Activated CD4-positive, alpha-beta T cell treated with anti-CD3 and anti-CD28 coated beads for 48 hours (primary cell): ENCODE measurements at regions not wholly inside any gene's neighbourhood (a gene's known extent, or its start where the extent isn't known, plus 50 kb on each side); places are given as distances from the start of the nearest gene placed in this dataset.
"Not testable (repeated sequence)": the region's sequence is repeated elsewhere in the genome, so short reads cannot be mapped to it uniquely, and the experiment has no call there.

Source experiments
- DNase-seq: peaks from one replicate; pipeline ENCODE4 v3.0.0-alpha.2; 2020

DNA sequence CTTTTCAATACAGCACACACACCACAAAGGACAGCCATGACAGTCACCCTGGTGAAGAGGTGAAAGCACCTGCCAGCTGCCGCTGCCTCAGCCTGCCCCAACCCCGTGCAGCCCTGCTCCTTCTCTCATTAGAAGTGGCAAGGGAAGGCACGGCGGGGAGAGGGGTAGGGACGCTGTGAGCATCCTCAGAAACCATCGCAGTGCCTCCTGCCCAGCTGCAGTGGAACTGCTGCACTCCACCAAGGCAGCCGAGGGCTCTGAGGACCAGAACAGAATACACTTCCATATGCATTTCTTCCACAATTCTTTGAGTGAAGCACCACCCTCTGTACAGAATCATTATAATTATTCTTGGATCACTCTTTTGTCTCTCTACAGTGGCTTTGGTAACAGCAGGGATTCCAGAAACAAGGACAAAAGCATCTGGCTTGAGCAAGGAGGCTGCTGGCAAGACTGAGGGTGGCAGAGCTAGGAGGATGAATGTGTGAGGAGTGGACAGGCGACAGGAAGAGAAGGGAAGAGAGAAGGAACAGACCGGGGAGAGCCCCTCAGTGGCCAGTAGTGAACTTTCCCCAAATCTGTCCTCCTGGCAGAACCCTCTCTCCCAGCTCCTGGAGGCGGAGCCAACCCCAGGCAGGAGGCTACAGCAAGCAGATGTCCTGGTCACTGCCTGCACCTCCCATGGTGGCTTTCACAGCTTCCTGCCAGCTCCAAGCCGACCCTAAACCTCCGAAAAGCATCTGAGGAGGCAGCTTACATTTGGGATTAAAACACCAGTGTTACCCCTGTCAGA, 73.2 kb downstream of the MTNR1A start:
- no peak for DNase-seq

DNA sequence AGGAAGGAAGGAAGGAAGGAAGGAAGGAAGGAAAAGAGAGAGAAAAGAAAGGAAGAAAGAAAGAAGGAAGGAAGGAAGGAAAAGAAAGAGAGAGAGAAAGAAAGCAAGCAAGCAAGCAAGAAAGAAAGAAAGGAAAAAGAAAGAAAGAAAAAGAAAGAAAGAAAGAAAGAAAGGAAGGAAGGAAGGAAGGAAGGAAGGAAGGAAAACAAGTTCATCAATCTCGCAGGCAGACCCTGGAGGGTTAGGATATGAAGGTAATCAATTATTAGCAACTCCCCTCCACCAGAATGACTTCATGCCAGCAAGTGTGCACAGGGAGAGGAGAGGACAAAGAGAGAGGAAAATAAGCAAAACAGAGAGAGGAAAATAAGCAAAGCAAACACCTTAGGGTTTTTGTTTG, 80.2 kb downstream of the MTNR1A start:
- no peak for DNase-seq

DNA sequence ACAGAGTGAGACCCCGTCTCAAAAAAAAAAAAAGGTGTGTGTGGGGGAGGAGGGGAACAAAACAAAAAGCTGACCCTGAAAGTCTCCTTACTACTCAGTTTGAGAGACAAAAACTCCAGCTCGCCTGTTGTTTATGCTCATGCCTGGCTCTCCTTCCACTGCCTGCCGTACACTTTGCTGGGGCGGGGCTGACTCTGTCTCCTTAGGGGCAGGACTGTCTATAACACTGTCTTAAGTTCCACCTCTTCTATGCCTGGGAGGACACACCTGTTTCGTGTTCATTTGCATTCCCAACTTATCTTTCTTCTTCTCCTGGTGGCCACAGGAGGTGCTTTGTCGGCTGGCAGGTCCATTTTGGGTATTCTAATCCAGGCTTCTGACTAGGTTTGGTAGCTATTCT, 81.4 kb downstream of the MTNR1A start:
- DNase-seq: no peak

DNA sequence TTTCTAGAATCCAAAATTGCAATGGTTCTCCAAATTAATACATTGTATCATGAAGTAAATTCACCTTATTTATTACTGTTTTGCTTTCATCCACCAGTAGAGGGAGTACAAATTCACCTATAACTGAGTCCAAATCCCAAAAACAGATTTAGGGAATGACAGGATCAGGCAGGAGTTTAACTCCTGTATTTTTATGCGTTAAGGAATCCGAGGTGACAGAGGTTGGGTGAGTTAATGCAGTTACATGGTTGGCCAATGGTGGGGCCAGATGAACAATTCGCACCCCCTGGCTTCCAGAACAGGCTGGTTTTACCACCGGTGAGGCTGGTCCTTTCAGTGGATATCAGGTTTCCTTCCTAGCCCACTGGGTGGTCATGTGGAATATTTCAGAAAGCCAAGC, 82.4 kb downstream of the MTNR1A start:
- DNase-seq: no peak

DNA sequence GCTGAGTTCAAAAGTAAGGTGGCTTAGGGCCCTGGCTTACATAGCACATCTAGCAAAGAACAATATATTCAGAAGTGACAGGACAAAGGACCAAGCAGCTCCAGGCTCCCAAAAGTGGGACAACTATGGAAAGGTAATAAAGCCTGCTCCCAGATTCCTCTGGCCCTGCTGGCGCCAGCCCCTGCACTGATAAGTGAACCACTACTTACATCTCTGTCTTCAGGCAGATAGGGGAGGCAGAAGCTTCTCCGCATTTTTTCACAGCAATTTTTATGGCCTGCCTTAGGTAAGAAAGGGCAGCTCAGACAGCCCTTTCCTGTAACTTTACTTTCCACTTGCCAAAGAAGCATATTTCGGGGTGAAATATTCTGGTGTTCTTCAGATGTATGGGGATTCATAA, 83.9 kb downstream of the MTNR1A start:
- no peak for DNase-seq

DNA sequence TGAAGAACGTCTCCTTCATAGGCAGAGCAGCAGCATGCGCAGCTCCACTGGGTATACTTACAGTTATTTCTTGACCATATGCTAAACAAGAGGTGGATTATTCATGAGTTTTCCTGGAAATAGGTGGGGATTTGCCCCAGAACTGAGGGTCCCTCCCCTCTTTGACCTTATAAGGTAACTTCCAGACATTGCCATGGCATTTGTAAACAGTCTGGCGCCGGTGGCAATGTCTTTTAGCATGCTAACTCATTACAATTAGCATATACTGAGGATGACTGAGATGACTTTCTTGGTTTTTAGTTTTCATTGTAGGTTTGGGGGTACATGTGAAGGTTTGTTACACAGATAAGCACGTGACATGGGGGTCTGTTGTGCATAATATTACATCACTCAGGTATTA, 97.3 kb downstream of the MTNR1A start:
- DNase-seq: no peak

DNA sequence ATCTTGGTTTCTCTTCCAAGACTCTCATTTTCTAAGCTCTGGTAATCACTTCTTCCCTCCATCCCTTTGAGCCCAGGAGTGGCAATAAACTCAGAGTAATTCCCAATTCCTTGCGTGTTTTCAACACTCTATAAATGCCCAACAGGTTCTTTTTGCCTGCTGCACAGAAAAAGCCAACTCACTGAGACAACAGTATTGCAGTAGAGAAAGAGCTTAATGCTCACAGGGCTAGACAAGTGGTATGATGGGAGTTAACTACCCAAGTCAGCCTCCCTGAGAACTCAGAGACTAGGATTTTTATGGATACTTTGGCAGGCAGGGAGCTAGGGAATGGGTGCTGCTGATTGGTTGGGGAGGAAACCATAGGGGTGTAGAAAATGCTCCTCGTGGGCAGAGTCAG, 103.4 kb downstream of the MTNR1A start:
- DNase-seq: no peak

DNA sequence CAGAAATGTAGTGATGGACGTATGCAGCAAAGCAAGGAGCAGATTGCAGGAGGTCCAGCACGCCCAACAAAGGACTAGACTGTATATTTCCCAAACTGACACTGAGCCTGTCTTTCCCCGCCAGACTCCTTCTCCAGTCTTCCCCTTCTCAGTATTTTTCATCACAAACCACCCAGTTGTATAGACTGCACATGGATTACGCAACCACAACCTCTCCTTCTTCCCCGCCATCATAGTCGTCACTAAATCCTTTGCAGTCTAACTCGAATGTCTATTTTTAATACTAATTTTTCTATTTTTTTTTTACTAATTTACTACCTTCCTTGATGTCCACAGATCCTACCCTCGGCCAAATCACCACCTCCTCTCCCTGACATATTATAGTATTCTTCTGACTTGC, 105.4 kb downstream of the MTNR1A start:
- no peak for DNase-seq

DNA sequence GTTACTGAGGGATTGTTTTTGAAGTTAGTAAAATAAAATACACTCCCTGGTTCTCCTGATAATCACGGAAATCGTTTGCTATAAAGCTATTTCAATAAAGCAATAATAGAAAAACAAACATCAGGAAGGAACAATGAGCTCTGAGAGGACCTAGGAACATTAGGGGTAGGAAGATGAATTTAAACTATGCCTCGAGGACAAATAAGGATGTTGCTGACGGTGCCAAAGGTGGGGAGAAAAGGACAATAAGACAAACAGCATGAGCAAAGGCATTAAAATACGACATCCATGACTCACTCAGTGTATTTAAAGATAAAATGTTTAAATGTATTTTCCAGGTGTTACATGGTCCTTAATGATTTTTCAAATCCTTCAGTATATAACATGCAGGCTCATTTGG, 110.3 kb downstream of the MTNR1A start:
- DNase-seq: no peak

DNA sequence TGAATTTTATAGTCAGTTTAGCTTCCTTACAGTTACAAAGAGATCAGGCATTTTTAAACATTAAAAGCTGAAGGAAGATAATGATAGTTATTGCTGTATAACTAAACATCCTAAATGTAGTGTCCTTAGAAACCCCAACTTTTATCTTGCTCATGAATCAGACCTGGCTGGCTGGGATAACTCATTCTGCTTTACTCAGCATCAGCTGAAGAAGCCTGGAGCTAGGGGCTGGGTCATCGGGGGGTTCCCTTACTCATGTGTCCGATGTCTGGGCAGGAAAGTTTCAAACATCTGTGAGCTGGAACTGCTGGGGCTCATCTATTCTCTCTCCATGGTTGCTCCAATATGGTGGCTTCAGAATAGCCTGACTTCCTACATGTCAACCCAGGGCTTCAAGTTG, 113.9 kb downstream of the MTNR1A start:
- no peak for DNase-seq

DNA sequence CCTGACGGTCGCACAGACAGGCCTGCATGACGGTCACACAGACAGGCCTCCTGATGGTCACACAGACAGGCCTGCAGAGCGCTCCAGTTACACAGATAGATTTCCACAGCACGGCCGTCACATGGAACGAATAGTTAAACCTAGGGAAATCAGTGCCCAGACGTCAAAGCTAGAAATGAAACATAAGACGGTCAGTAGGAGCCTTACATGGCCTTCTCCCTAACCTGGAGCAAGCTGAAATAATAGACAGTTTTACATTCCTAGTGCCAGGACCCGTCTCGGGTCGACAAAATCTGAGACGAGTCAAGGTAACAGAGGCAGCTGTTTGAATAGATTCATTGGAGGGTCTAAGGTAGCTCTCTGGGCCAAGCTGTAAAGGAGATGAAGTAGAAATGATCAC, 126.9 kb downstream of the MTNR1A start:
- no peak for DNase-seq

DNA sequence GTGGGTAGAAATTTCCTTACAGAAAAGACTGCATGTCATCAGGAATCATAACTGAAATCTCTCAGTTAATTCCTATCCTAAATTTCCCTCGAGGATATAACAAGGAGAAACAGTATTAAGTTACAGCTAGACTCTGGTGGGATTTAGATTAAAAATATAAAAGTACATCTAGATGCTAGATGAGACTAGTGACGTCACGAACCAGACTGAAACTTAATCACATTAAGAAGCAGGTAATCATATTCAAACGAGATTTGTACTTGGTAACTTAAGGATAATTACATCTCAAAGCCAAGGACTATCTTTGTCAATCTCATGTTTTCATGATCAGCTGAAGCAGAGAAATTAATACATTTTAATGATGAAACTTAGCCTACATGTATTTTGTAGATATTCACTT, 130.6 kb downstream of the MTNR1A start:
- no peak for DNase-seq

DNA sequence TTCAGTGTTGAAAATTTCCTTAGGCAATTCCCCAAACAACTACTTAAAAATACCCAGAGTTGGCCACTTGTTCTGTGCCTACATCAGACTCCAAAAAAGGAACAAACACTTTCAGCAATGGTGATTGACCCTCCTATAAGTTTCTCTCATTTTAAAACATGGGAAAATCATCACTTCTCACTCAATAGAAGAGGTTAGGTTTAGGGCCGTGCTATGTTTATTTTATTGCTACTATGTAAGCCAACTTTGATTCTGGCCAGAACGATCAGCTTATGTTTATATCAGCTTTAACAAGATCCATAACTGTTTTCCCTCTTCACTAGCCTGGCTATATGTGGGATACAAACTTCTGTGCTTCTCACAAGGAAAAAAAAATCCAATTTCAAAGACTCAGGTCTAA, 133.1 kb downstream of the MTNR1A start:
- DNase-seq: no peak

DNA sequence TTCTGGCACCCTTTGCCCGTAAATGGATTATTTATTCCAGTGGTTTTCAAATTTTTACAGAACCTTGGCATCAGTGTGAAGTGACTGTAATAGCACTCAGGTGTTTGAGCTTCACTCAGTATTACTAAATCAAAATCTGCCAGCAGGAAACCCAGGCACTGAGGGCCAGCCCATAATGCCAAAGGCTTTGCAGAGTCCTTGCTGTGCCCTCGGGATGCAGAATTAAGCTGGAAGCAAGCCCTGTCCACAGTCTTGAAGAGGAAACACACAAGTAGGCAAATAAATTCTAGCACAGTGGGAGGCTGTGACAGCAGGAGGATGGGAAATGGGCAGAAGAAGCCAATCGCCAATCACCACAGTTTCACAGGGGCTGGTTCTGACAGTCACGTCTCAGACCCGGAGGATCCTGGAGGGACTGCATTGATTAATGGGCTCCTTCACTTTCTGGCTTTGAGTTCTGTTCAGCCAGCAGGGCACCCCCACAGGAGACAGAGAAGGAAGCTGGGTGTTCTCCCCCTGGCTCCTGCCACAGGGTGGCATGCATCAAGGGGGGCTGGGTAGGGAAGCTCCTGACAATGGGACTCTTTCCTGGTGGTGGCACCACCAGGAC, 138.8 kb downstream of the MTNR1A start:
- no peak for DNase-seq

DNA sequence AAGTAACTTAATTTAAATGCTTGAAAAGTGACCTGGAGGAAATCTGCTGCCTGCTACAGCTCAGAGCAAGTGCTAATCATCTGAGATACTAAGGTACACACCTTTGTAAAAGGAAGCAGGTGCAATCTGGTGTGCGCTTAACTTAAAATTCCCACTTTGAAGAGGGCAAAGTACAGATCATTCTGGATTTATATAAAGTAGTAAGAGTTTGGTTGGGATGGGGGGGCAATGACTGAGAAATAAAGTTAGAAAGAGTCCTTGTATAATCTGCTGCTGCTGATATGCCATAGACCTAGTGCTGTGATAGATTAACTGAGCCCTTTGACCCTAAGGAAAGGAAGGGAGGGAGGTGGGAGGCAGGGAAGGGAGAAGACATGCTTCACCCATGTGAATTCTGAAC, 141.0 kb downstream of the MTNR1A start:
- no peak for DNase-seq

DNA sequence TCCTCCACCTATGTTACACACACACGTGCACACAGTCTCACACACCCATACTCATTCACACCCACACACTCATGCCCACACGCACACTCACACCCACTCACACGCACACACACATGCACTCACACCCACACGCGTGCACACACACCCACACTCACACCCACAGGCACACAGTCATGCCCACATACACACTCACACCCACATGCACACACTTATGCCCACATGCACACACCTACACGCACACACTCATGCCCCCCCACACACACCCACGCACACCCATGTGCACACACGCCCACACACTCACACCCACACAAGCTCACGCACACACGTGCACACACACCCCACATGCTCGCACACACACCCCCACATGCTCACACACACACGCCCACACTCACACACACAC, 140.0 kb downstream of the F11 start:
- DNase-seq: no peak

DNA sequence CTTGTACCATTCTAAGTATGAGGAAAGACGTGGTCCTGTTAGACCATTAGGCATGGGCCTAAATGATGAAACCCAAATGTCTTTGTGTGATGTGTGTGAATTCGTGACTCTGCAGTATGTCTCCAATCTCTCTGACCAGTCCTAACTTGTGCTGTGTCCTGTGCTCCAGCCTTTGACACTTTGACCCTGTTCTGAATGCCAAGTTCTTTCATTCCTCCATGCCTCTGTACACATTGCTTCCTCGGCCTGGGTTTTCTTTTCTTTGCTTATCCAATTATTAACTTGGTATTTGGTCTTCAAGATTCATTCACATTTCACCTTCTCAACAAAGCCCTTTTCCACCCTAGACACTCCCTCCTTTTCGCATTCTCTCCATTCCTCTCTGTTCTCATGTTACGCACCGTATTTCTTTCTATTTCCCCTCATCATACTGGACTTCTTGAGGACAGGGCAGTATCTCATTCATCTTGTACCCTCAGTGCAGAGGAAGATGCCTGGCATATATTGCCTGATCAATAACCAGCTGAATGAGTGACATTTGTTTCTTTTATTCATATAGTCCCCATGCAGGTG, 138.7 kb downstream of the F11 start:
- DNase-seq: no peak

DNA sequence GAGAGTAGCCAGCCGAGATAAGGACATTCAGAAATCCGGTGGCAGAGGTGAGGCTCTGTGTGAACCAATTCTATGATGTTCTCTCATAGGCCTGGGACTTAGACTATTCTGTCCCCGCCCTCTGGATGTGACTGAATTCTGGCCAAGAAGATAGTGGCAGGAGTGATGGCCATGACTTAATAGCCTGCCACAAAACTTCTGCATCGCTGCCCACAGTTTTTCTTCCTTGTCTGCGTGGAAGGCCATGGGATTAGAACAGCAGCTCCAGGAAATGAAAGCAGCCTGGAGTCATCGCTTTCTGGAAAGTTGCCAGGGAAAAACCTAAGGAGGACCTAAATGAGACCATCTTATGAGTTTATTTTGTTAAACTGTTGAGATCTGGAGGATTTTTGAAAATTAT, 134.7 kb downstream of the F11 start:
- DNase-seq: no peak

DNA sequence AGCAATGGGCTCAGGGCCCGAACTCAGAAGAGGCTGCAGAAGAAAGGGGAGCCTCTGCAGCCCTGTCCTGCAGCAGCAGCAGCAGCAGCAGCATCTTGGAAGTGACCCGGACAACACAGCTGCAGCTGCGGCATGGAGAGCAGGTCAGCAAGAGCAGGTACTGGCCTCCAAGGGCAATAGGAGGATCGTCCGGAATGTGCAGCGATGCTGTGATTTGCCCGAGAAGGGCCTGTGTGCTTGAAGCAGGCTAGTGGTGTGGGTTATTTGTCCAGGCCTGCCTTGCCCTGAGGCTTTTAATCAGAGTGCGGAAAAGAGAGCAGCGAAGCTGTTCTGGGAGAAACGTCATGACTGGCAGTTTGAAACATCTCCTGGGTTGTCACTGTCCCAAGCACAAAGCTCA, 126.0 kb downstream of the F11 start:
- no peak for DNase-seq

DNA sequence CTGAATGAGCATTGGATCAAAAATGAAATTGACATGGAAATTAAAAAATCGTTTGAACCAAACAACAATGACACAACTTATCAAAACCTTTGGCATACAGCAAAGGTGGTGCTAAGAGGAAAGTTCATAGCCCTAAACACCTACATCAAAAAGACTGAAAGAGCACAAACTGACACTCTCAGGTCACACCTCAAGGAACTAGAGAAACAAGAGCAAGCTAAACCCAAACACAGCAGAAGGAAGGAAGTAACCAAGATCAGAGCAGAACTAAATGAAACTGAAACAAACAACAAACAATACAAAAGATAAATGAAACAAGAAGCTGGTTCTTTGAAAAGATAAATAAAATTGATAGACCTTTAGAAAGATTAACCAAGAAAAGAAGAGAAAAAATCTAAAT, 118.3 kb downstream of the F11 start:
- DNase-seq: not testable (repeated sequence)

DNA sequence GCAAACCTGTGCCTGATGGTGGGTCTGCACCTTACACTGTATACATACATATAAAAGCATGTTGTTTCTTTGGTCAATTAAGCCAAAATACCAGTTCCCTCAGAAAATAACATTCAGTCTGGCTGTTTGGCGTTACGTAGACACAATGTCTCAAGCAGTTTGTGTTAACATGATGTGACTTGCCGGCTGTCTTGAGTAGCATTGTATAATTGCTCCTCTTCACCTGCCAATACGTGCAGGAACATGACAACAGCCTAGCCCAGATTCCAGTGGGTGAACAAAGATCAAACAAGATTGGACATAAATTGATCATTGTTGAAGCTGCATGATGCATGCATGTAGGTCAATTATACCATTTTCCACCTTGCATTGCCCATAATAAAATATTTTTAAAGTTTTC, 102.3 kb downstream of the F11 start:
- DNase-seq: no peak

DNA sequence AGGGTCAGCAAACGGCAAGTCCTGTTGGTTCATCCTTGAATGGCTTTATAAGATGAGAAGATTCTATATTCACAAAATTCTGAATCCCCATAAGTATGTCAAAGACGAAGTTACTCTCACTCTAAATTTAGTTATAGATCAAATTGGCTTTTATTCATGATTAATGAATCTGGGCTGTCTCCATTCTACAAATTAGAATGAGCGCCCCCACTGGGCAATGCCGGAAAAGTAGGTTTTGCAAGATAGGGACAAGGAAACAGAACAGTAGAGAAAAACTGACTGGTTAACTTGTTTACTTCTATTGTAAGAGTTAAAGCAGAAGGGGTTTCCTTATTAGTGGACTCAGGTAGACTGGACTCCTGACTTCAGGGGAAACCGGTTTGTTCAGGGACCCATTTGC, 100.3 kb downstream of the F11 start:
- no peak for DNase-seq

DNA sequence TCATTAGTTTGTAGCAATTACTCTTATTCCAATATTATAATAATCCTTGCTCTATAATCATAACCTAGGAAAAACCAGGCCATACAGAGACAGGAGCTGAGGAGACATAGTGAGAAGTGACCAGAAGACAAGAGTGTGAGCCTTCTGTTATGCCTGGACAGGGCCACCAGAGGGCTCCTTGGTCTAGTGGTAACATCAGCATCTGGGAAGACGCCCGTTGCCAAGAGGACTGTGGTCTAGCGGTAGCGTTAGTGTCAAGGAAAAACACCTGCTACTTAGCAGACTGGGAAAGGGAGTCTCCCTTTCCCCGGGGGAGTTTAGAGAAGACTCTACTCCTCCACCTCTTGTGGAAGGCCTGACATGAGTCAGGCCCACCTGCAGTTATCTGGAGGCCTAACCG, 97.0 kb downstream of the F11 start:
- DNase-seq: peak; percentile 13

DNA sequence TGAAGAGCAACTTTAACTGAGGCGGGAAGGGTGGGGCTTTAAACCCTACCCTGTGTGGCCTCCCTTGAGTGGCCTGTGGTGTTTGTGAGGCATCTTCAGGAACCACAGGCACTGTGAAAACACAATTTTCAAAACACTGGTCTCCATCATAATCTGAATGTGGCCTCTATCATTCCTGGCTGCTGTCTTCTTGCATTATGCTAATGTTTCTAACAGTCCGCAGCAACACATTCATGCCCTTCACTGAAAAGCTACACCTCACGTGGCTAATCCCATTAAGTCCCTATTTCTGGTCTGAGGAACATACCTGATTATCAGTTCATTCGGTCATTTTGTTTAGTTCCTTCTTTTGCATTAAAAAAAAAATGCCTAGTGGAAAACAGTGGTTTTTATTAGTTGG, 94.6 kb downstream of the F11 start:
- no peak for DNase-seq
